ENCODE measurements at regions not wholly inside any gene's neighbourhood (a gene's known extent, or its start where the extent isn't known, plus 50 kb on each side); places are given as distances from the start of the nearest gene placed in this dataset.
"Not testable (repeated sequence)": the region's sequence is repeated elsewhere in the genome, so short reads cannot be mapped to it uniquely, and the experiment has no call there.

DNA sequence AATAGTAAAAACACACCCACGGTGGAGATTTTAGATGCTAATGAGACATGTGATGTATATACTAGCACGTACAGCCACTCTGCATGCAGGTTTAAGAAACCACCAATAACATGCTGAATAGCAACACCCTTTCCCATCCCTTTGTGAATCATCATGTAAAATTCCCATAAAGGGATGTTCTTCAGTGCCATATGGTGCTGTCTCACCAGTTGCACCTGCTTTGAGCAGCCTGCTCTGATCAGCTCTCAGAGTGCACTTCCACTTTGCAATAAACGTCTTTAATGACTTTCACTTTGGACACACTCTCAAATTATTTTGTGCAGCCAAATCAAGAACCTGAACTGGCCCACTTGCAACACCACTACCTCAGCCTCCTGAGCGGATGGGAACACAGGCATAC lies 615.0 kb downstream of the ANKRD7 start:
- DNase-seq, result no peak

GRCh38 chr7:118843456-118843855 lies 619.0 kb downstream of the ANKRD7 start:
- no peak for DNase-seq

GRCh38 chr7:118844748-118845147 lies 620.2 kb downstream of the ANKRD7 start:
- no peak for DNase-seq

DNA sequence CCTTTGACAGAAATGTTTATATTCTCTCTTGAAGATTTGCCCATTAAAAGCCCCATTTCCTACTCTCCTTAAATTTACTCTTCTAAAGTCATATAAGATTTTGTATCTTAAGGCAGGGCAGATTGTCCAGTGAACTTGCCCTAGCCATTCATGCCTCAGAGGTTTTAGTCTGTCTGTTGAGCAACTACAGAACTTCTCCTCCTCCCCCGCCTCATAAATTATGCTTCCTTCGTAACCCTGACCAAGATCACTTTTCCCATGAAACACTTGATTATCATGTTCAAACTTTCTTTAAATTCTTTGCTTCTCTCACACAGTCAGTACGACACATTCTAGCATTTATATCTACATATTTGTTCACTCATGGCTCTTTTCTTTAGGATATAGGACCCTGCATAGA lies 621.3 kb downstream of the ANKRD7 start:
- DNase-seq, result no peak

- no peak for DNase-seq
Measured at GRCh38 chr7:118846977-118847376, 622.5 kb downstream of the ANKRD7 start.

- no peak for DNase-seq
Measured at GRCh38 chr7:118855290-118855689, 630.8 kb downstream of the ANKRD7 start.

GRCh38 chr7:118858651-118859149 lies 634.2 kb downstream of the ANKRD7 start:
- DNase-seq, result no peak

- no peak for DNase-seq
Measured at GRCh38 chr7:118861581-118861980, 637.1 kb downstream of the ANKRD7 start.

GRCh38 chr7:118862740-118863139 lies 638.2 kb downstream of the ANKRD7 start:
- peak; percentile 48 for DNase-seq

GRCh38 chr7:118863966-118864365 lies 639.5 kb downstream of the ANKRD7 start:
- peak; percentile 78 for DNase-seq

GRCh38 chr7:118867860-118868259 lies 643.4 kb downstream of the ANKRD7 start:
- no peak for DNase-seq

DNA sequence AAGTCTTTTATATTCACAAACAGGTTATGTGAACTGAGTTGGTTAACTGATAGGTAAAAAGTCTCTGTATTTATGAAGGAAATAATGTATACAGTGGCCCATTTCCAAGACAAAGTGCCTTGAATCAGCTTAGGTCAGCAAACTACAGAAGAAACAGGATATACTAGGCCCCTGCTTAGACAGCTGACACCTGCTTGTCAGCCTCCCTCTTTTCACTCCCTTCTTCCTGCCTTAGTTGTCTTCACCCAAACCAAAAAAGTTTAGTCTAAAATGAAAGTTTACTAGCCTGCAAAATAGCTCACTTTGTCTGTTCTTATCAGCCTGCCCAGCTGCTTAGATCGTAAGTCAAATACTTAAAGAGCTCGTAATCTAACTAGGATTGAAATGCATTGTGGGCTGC lies 644.6 kb downstream of the ANKRD7 start:
- not testable (repeated sequence) for DNase-seq

GRCh38 chr7:118870187-118870586 lies 645.7 kb downstream of the ANKRD7 start:
- DNase-seq, result peak; percentile 24

DNA sequence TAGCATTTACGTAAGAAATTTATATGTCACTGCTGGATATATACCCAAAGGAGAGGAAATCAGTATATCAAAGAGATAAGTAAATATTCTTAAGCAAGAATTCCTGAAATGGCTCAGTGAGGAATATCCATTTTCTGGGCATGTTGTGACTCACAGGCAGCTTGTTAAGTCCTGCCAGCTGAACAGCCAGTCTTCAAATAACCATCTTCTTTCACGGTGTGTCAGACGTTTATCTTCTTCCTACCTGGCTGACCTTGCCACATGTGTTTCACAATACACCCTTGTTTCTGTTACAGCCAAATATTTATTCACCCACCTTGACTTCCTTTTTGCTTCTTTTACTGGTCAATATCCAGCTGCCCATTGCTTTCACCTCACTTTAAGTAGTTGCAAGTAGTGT lies 648.1 kb downstream of the ANKRD7 start:
- no peak for DNase-seq

DNA sequence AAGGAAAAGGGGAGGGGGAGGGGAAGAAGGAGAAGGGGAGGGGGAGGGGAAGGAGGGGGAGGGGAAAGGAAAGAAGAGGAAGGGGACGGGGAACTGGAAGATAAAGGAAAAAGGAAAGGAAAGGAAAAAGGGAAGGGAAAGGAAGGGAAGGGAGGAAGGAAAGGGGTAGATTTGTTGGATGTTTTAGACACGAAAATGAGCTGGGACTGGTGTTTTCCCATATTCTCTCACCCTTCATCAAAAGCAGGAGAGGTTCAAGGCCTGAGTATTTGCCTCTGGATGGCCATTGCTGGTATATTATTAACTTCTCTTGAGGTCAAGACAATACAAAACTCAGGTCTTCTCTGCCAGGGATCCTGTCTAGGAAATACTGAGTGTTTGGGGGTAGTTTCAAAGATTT lies 652.7 kb downstream of the ANKRD7 start:
- DNase-seq, result no peak

- DNase-seq, result no peak
Measured at GRCh38 chr7:118878336-118878735, 653.8 kb downstream of the ANKRD7 start.

GRCh38 chr7:118898284-118898683 lies 673.8 kb downstream of the ANKRD7 start:
- DNase-seq, result no peak

DNA sequence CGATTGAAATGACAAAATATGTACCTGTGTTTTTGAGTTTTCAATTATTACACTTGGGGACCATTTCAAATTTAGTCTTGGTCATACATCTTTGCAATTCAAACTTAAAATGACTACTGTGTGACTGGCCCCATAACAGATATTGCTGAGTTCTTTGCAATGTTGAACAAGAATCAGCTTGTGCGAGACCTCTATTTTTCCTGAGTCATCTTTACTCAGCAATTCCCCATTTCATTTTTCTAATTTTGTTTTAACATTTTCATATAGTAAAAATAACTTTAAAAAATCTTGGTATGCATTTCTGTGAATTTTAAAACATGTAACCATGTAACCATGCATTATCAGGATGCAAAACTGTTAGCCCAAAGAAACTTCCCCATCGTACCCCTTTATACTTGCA lies 678.1 kb downstream of the ANKRD7 start:
- DNase-seq, result no peak

- no peak for DNase-seq
Measured at GRCh38 chr7:118907911-118908527, 683.5 kb downstream of the ANKRD7 start.

GRCh38 chr7:118916120-118916519 lies 691.6 kb downstream of the ANKRD7 start:
- DNase-seq, result not testable (repeated sequence)

DNA sequence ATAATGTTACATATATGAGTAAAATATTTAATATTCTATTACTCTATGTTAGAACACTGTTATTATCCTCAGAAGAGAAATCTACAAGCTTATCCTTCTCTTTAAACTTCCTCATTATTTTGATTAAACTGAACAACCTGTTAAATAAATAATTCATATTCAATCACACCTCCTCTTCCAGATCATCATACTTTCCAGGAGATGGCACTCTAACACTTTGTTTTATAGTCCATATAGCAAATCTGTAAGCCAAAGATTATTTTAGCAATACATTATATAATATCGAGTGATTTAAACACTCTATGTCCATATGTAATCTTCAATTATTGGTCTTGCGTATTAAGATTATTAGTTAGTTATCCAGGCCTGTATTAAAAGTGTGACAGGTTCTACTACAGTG lies 694.1 kb downstream of the ANKRD7 start:
- DNase-seq, result peak; percentile 27

- DNase-seq, result no peak
Measured at GRCh38 chr7:118938845-118939244, 714.3 kb downstream of the ANKRD7 start.

GRCh38 chr7:118944271-118944670 lies 719.8 kb downstream of the ANKRD7 start:
- DNase-seq, result no peak

DNA sequence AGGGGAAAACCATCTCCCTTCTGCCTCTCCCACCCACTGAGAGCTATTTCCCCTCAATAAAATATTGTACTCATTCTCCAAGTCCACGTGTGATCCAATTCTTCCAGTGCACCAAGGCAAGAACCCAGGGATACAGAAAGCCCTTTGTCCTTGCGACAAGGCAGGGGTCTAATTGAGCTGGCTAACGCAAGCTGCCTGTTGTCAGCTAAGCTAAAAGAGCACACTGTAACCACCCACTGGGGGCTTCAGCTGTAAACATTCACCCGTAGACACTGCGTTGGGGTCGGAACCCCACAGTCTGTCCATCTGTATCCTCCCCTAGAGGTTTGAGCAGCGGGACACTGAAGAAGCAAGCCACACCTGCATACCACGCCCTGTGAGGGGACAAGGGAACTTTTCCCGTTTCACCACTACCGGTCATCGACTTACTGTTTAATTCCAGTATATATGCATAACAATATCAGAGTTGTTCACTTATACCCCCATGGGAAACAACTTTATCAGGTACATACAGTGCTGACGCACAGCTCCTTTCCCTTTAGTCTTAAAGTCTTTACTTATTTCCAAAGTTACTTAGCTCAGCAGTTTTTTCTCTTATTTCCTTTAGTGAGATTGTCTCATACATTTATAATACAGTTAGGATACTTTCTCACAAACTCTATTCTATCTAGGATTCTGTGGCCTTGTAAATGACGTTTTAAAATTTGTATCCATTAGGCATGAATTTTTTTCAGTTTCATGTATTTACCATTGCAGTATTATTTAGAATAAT lies 721.6 kb downstream of the ANKRD7 start:
- no peak for DNase-seq

DNA sequence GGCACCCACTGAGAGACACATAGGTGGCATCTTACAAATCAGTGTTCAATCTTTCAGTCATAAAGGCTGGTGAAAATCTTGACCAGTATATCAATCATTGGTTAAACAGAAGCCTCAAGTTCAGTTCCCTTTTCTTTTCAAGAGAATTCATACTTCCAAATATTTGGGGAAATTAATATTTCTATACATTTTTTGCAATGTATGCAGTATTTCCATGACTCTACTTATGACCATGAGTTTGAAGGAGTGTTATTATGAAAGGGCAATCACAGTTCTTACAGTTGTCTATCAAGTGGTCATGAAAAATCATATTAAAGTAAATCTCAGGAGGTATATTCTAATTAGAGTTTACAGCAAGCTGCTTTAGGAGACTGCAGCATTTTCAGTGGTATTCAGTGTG lies 724.0 kb downstream of the ANKRD7 start:
- no peak for DNase-seq

Measured in DMS 273 treated with DMSO at 0.1 percent for 48 hours (cell line).